ENCODE measurements at regions not wholly inside any gene's neighbourhood (a gene's known extent, or its start where the extent isn't known, plus 50 kb on each side); places are given as distances from the start of the nearest gene placed in this dataset.

- no peak for DNase-seq (ENCODE audit: insufficient read length, low spot score, missing footprints)
- H3K36me3 ChIP-seq (ENCODE audit: insufficient read depth, low read length) = no peaks in the 10 kb centered on the region
- no peak overlapping the region for H3K4me2 ChIP-seq (ENCODE audit: insufficient read depth, low read length)
- H3K27me3 ChIP-seq (ENCODE audit: insufficient read depth, low read length) = no peaks in the 10 kb centered on the region
- H3K4me3 ChIP-seq (ENCODE audit: insufficient read depth, low read length) = no peak overlapping the region
- no peaks in the 10 kb centered on the region for H3K9me3 ChIP-seq (ENCODE audit: low read depth, low read length)
- H3K4me1 ChIP-seq (ENCODE audit: insufficient read depth, low read length) = peaks cover 6% of the 10 kb centered on the region
- H3K27ac ChIP-seq (ENCODE audit: low read depth, low read length) = no peak overlapping the region
- H4K20me1 ChIP-seq (ENCODE audit: insufficient read depth, low read length) = no peaks in the 10 kb centered on the region
- no peak overlapping the region for H2AFZ ChIP-seq (ENCODE audit: low read length)
- H3K79me2 ChIP-seq (ENCODE audit: insufficient read depth, low read length) = no peaks in the 10 kb centered on the region
- TF ChIP-seq CTCF (IDR thresholded peaks at IDR 0.05; ENCODE audit: extremely low read depth, low read depth, low read length) = no peak
Measured at GRCh38 chr1:87977145-87977544, 648.5 kb downstream of the LMO4 start.

- no peak for TF ChIP-seq CTCF (IDR thresholded peaks at IDR 0.05; ENCODE audit: extremely low read depth, low read depth, low read length)
Measured at GRCh38 chr1:87979079-87979478, 650.4 kb downstream of the LMO4 start.

GRCh38 chr1:87980494-87980893 lies 651.8 kb downstream of the LMO4 start:
- Histone ChIP-seq H4K20me1 (ENCODE audit: insufficient read depth, low read length) (no peaks in the 10 kb centered on the region), H3K27me3 (ENCODE audit: insufficient read depth, low read length) (no peaks in the 10 kb centered on the region), H3K4me2 (ENCODE audit: insufficient read depth, low read length) (no peak overlapping the region), H3K4me3 (ENCODE audit: insufficient read depth, low read length) (no peak overlapping the region), H3K4me1 (ENCODE audit: insufficient read depth, low read length) (no peaks in the 10 kb centered on the region), H3K36me3 (ENCODE audit: insufficient read depth, low read length) (no peaks in the 10 kb centered on the region), H3K27ac (ENCODE audit: low read depth, low read length) (no peak overlapping the region), H3K79me2 (ENCODE audit: insufficient read depth, low read length) (no peaks in the 10 kb centered on the region), H2AFZ (ENCODE audit: low read length) (no peak overlapping the region), H3K9me3 (ENCODE audit: low read depth, low read length) (no peaks in the 10 kb centered on the region)
- TF ChIP-seq CTCF (IDR thresholded peaks at IDR 0.05; ENCODE audit: extremely low read depth, low read depth, low read length) = no peak
- DNase-seq (ENCODE audit: insufficient read length, low spot score, missing footprints) = no peak

More at GRCh38 chr1:87979079-87979478, 650.4 kb downstream of the LMO4 start:
- H3K27me3 ChIP-seq (ENCODE audit: insufficient read depth, low read length) = no peaks in the 10 kb centered on the region
- no peaks in the 10 kb centered on the region for H3K4me1 ChIP-seq (ENCODE audit: insufficient read depth, low read length)
- no peak for DNase-seq (ENCODE audit: insufficient read length, low spot score, missing footprints)
- H4K20me1 ChIP-seq (ENCODE audit: insufficient read depth, low read length) = no peaks in the 10 kb centered on the region
- no peak overlapping the region for H3K4me3 ChIP-seq (ENCODE audit: insufficient read depth, low read length)
- H2AFZ ChIP-seq (ENCODE audit: low read length) = no peak overlapping the region
- no peaks in the 10 kb centered on the region for H3K36me3 ChIP-seq (ENCODE audit: insufficient read depth, low read length)
- no peaks in the 10 kb centered on the region for H3K79me2 ChIP-seq (ENCODE audit: insufficient read depth, low read length)
- H3K4me2 ChIP-seq (ENCODE audit: insufficient read depth, low read length) = no peak overlapping the region
- H3K27ac ChIP-seq (ENCODE audit: low read depth, low read length) = no peak overlapping the region
- no peaks in the 10 kb centered on the region for H3K9me3 ChIP-seq (ENCODE audit: low read depth, low read length)

- Histone ChIP-seq H3K27me3 (ENCODE audit: insufficient read depth, low read length) (no peaks in the 10 kb centered on the region), H3K9me3 (ENCODE audit: low read depth, low read length) (no peaks in the 10 kb centered on the region), H3K79me2 (ENCODE audit: insufficient read depth, low read length) (no peaks in the 10 kb centered on the region), H3K4me1 (ENCODE audit: insufficient read depth, low read length) (no peaks in the 10 kb centered on the region), H3K4me2 (ENCODE audit: insufficient read depth, low read length) (no peak overlapping the region), H3K36me3 (ENCODE audit: insufficient read depth, low read length) (no peaks in the 10 kb centered on the region), H3K27ac (ENCODE audit: low read depth, low read length) (no peak overlapping the region), H4K20me1 (ENCODE audit: insufficient read depth, low read length) (no peaks in the 10 kb centered on the region), H3K4me3 (ENCODE audit: insufficient read depth, low read length) (no peak overlapping the region), H2AFZ (ENCODE audit: low read length) (no peak overlapping the region)
- no peak for TF ChIP-seq CTCF (IDR thresholded peaks at IDR 0.05; ENCODE audit: extremely low read depth, low read depth, low read length)
- DNase-seq (ENCODE audit: insufficient read length, low spot score, missing footprints) = no peak
Measured at GRCh38 chr1:87981386-87981785, 652.7 kb downstream of the LMO4 start.

Data from osteoblast (primary cell).